ENCODE measurements at regions not wholly inside any gene's neighbourhood (a gene's known extent, or its start where the extent isn't known, plus 50 kb on each side); places are given as distances from the start of the nearest gene placed in this dataset.

GRCh38 chr11:42620796-42621195, 691.0 kb upstream of the API5 start:
- intact Hi-C loops (cut with micrococcal nuclease) (no loop called here), dilution Hi-C loops (cut with MboI; ENCODE audit: extremely low pct_ligation_motif_present, low sequenced_read_pairs) (no loop called here)
- no peak overlapping the region for H3K4me2 ChIP-seq (ENCODE audit: insufficient read depth, low read length)
- H3K4me3 ChIP-seq (replicated peaks in 1 of 3; ENCODE audit: insufficient read depth in 1 of 3, low read depth in 1 of 3, low read length in 3 of 3) = no peak overlapping the region
- H4K20me1 ChIP-seq (replicated peaks; ENCODE audit: control insufficient read depth, extremely low read depth, insufficient read depth, low read length) = no peaks in the 10 kb centered on the region
- no peaks in the 10 kb centered on the region for H3K9me3 ChIP-seq (replicated peaks; ENCODE audit: control insufficient read depth, insufficient read depth, low read length)
- H3K27ac ChIP-seq (ENCODE audit: insufficient read depth, low read depth, low read length) = no peak overlapping the region
- H3K9ac ChIP-seq (replicated peaks; ENCODE audit: extremely low read depth, insufficient read depth, low read length) = no peak overlapping the region
- no peaks in the 10 kb centered on the region for H3K36me3 ChIP-seq (ENCODE audit: control insufficient read depth in 2 of 2, extremely low read depth in 1 of 2, insufficient read depth in 2 of 2, low read length in 2 of 2)
- H3K4me1 ChIP-seq (ENCODE audit: control insufficient read depth, extremely low read depth, insufficient read depth, low read length) = no peaks in the 10 kb centered on the region
- H2AFZ ChIP-seq (ENCODE audit: low read depth, low read length) = no peak overlapping the region
- H3K79me2 ChIP-seq (ENCODE audit: control insufficient read depth, insufficient read depth, low read length) = no peaks in the 10 kb centered on the region
- BruUV-seq (replicated peaks) = no TSS peak
- TF ChIP-seq MYC (IDR thresholded peaks at IDR 0.05; ENCODE audit: low read depth, low read length) (no peak), POLR2A (IDR thresholded peaks at IDR 0.05; ENCODE audit: low read depth, low read length) (no peak), GATA2 (IDR thresholded peaks at IDR 0.05; ENCODE audit: insufficient read depth, insufficient read length, low read depth, low read length) (no peak), POLR2AphosphoS5 (IDR thresholded peaks at IDR 0.05; ENCODE audit: insufficient read depth, low read depth, low read length) (no peak), FOS (IDR thresholded peaks at IDR 0.05; ENCODE audit: borderline replicate concordance, insufficient read depth, low read length) (no peak), JUN (IDR thresholded peaks at IDR 0.05; ENCODE audit: borderline replicate concordance, insufficient read depth, insufficient read length, low read depth) (no peak), EZH2 (IDR thresholded peaks at IDR 0.05; ENCODE audit: borderline replicate concordance, low read depth, low read length, severe bottlenecking) (no peak)
- TF ChIP-seq, protein P1, sequence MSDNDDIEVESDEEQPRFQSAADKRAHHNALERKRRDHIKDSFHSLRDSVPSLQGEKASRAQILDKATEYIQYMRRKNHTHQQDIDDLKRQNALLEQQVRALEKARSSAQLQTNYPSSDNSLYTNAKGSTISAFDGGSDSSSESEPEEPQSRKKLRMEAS (IDR thresholded peaks at IDR 0.05; ENCODE audit: insufficient read depth, insufficient read length) = no peak
- TF ChIP-seq, protein P2, sequence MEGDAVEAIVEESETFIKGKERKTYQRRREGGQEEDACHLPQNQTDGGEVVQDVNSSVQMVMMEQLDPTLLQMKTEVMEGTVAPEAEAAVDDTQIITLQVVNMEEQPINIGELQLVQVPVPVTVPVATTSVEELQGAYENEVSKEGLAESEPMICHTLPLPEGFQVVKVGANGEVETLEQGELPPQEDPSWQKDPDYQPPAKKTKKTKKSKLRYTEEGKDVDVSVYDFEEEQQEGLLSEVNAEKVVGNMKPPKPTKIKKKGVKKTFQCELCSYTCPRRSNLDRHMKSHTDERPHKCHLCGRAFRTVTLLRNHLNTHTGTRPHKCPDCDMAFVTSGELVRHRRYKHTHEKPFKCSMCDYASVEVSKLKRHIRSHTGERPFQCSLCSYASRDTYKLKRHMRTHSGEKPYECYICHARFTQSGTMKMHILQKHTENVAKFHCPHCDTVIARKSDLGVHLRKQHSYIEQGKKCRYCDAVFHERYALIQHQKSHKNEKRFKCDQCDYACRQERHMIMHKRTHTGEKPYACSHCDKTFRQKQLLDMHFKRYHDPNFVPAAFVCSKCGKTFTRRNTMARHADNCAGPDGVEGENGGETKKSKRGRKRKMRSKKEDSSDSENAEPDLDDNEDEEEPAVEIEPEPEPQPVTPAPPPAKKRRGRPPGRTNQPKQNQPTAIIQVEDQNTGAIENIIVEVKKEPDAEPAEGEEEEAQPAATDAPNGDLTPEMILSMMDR (IDR thresholded peaks at IDR 0.05; ENCODE audit: extremely low read depth in 1 of 2, insufficient read depth in 1 of 2, low read depth in 1 of 2, low read length in 2 of 2) = no peak
- H3K27me3 ChIP-seq (ENCODE audit: control insufficient read depth in 2 of 2, insufficient read depth in 2 of 2, low read length in 2 of 2) = no peaks in the 10 kb centered on the region
- H3K9me1 ChIP-seq (replicated peaks; ENCODE audit: control insufficient read depth, extremely low read depth, insufficient read depth, low read length) = no peaks in the 10 kb centered on the region
- no peak for DNase-seq (ENCODE audit: low read depth, low spot score)
- CTCF ChIA-PET = no interaction called here
- no peak for FAIRE-seq
- POLR2A ChIA-PET = no interaction called here

All from endothelial cell of umbilical vein (primary cell).